Vagina (tissue), 2 donors: ENCODE measurements at regions not wholly inside any gene's neighbourhood (a gene's known extent, or its start where the extent isn't known, plus 50 kb on each side); places are given as distances from the start of the nearest gene placed in this dataset.

Experiments
- POLR2A ChIP-seq, 2 donors: fragments of 450-650 bp; IDR thresholded peaks; one replicate each; pipeline ENCODE4 v1.6.1; 2017; ENCODE audit warnings: antibody characterized with exemption in 2 of 2, mild to moderate bottlenecking in 2 of 2, moderate library complexity in 2 of 2
- TF ChIP-seq, protein P1 (sequence below), 3 experiments: fragments of 450-650 bp in 2 of 3; fragments of 200-600 bp in 1 of 3; sonication (generic) in 1 of 3; IDR thresholded peaks; one replicate each; pipeline ENCODE4 v1.5.1; 2017 to 2019; ENCODE audit warnings: antibody characterized with exemption in 3 of 3, mild to moderate bottlenecking in 2 of 3, moderate library complexity in 2 of 3

DNA sequence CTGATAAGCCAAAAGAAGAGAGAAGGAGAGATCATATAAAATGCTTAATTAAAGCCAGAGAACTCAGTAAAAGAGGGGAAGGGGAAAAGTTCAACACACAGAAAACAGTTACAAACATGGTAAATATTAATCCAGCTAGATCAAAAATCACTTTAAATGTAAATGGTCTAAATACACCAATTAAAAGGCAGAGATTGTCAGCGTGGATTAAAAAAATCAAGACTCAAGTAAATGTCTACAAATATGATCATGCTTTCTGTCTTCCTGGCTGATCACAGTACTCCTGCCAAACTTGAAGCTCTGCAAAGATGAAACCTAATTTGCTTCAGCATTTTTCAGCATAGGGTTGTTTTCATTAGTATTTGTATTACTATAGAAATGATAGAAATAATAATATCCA, 54.6 kb upstream of the RNF32 start:
- TF ChIP-seq, protein P1, sequence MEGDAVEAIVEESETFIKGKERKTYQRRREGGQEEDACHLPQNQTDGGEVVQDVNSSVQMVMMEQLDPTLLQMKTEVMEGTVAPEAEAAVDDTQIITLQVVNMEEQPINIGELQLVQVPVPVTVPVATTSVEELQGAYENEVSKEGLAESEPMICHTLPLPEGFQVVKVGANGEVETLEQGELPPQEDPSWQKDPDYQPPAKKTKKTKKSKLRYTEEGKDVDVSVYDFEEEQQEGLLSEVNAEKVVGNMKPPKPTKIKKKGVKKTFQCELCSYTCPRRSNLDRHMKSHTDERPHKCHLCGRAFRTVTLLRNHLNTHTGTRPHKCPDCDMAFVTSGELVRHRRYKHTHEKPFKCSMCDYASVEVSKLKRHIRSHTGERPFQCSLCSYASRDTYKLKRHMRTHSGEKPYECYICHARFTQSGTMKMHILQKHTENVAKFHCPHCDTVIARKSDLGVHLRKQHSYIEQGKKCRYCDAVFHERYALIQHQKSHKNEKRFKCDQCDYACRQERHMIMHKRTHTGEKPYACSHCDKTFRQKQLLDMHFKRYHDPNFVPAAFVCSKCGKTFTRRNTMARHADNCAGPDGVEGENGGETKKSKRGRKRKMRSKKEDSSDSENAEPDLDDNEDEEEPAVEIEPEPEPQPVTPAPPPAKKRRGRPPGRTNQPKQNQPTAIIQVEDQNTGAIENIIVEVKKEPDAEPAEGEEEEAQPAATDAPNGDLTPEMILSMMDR (IDR thresholded peaks at IDR 0.05), result no peak
- no peak for TF ChIP-seq POLR2A (IDR thresholded peaks at IDR 0.05)
